ENCODE measurements at regions not wholly inside any gene's neighbourhood (a gene's known extent, or its start where the extent isn't known, plus 50 kb on each side); places are given as distances from the start of the nearest gene placed in this dataset.

DNA sequence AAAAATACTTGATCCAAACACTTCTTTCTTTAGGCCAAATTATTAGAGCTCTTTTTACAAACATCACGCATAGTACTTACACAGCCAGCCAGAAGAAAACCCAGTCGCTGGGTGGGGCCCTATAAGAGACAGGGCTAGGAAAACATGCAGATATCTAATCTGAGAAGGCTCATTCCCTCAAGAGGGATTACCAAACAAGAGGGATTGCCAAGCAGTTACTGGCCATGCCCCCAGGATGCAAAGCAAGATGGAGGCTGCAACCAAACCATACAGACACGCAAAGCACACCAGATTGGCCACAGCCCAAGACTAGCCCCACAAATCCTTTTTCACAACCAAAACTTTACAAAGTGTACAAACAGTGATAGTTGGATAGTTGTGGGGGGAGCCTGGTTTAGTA is 1235.4 kb upstream of the GJE1 start:
- TF ChIP-seq, protein P1, sequence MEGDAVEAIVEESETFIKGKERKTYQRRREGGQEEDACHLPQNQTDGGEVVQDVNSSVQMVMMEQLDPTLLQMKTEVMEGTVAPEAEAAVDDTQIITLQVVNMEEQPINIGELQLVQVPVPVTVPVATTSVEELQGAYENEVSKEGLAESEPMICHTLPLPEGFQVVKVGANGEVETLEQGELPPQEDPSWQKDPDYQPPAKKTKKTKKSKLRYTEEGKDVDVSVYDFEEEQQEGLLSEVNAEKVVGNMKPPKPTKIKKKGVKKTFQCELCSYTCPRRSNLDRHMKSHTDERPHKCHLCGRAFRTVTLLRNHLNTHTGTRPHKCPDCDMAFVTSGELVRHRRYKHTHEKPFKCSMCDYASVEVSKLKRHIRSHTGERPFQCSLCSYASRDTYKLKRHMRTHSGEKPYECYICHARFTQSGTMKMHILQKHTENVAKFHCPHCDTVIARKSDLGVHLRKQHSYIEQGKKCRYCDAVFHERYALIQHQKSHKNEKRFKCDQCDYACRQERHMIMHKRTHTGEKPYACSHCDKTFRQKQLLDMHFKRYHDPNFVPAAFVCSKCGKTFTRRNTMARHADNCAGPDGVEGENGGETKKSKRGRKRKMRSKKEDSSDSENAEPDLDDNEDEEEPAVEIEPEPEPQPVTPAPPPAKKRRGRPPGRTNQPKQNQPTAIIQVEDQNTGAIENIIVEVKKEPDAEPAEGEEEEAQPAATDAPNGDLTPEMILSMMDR (IDR thresholded peaks at IDR 0.05), result no peak
- no peak for TF ChIP-seq ZFX (IDR thresholded peaks at IDR 0.05; ENCODE audit: borderline replicate concordance)
